HG03558 (cell line): ENCODE measurements at regions not wholly inside any gene's neighbourhood (a gene's known extent, or its start where the extent isn't known, plus 50 kb on each side); places are given as distances from the start of the nearest gene placed in this dataset.
"Not testable (repeated sequence)": the region's sequence is repeated elsewhere in the genome, so short reads cannot be mapped to it uniquely, and the experiment has no call there.

Experiments used
- ATAC-seq: cut with Tn5 transposase; IDR thresholded peaks from one replicate; pipeline ENCODE4 v1.9.1; 2021; ENCODE audit warnings: moderate number of reproducible peaks; ENCODE audit not compliant: unreplicated experiment; ENCODE audit errors: extremely low read depth

DNA sequence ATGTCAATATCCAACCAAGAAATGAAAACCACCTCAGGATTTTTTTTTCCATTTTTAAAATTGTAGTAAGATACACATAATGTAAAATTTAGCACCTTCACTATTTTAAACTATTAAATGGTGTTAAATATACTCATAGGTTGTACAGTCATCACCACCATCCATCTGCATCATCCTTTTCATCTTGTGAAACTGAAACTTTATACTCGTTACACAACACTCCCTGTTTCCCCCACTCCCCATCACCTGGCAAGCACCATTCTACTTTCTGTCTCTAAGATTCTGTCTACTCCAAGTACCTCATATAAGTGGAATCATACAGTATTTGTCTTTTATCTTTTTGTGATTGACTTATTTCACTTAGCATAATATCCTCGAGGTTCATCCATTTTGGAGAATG, 335.2 kb upstream of the NPSR1 start:
- no peak for ATAC-seq

DNA sequence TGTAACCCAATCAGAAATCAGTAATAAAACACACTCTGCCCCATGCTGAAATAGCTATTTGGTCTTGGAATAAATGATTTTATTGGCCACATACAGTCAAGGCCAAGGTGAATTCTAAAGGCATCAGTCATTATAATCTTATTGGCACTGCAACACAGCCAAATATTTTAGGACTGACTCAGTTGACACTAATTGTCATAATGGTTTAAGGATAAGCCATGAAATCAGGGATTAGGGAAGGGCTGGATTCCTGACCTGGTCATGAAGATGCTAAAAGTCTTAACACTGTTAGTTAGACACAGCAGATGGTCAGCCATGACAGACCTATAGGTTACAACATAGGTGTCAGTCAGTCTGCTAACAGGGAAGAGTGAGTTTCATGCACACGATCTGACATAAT, 330.3 kb upstream of the NPSR1 start:
- ATAC-seq: no peak

DNA sequence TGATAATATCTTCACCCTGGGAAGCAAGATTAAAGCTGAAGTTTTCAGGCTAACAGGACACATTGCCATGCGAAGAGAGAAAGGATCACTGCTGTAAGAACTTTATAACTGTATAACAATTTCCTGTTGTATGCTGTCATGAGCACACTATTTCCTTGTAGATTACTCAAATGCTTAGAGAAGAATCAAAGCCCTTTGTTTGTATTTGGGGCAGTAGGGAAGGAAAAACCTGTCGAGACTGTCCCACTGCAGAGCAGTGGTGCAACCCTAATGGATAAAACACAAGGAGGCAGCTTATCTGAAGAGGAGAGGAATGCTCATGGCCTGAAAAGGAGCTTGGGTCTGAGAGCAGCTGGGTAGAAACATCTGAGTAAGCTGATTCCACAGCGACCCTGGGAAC, 327.7 kb upstream of the NPSR1 start:
- ATAC-seq: no peak

DNA sequence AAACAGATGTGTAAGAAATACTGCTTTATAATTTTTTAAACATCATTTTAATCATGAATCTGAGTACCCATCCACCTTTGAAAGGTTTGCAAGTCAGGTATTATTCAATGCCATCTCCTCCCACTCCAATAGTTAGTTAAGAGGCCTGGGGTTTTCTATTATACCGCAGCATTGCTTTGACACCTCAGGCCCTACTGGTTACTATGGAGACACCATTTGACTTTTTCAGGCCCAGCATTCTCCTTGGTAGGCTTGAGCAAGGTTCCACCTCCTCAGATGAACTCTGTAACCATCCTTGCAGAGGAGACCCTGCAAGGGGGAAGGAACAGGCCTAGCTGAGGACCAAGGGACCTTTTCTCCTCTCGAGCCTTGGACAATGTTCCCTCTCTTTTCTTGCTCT, 326.9 kb upstream of the NPSR1 start:
- no peak for ATAC-seq

DNA sequence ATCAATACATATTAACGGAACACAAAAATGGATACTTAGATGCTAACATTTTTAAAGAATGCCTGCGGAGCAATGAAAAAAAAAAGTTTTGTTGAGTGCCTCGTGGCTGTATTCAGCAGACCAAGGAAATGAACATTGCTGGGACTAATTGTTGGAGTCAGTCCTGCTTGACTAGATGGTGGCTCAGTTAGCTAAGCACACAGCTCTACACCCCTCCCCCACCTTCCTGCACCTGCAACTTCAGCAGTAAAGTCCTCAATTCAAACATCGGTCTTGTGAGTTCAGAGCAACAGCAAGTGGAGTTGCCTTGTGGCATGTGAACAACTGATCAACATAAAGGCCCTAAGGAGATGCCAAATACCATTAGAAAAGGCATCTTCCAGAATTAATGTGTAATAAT, 326.0 kb upstream of the NPSR1 start:
- no peak for ATAC-seq

DNA sequence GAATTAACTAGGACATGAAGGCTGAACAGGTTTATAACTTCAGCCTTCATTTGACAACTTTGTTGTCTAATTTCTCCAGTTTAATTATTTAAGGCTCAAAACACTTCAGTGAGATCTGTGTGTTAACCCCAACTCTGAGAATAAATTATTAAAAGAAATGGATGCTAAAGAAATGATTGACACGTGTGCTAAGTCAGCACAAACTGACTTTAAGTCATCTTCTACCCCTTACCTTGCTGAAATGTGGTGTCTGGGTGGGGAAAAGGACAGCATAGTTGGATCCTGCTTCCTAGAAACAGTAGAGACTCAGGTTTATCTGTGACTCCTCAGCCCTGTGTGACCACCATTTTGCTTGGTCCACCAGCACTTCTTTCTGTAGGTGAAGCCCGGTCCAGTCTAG, 324.8 kb upstream of the NPSR1 start:
- ATAC-seq: no peak

DNA sequence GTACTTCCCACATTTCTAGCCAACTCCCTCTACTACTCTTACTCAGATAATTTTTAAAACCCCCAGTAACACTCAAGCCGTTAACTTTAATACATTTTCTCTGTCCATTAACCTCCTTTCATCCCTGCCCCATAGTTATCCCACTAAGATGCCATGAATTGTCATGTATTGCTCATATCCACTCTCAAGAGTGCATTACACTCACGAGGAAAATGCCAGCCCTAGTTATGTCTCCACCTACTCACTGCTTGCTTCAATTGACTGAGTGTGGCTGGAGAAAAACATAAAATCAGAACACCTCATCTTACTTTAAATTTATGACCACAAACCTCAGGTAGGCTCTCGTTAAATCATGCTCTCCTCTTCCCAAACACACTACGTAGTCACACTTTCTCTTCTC, 324.1 kb upstream of the NPSR1 start:
- no peak for ATAC-seq

DNA sequence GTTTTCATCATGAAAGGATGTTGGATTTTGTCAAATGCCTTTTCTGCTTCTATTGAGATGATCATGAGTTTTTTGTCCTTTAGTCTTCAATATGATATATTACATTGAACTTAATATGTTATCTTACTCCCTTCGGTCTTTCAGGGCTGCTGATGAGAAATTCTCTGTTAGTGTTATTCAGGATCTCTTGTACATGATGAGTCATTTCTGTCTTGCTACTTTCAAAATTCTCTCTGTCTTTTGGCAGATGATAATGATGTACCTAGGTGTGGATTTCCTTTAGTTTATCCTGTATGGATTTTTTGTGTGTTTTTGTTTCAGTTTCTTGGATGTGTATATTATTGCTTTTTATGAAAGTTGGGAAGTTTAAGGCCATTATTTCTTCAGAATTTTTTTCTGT, 320.9 kb upstream of the NPSR1 start:
- ATAC-seq: no peak

DNA sequence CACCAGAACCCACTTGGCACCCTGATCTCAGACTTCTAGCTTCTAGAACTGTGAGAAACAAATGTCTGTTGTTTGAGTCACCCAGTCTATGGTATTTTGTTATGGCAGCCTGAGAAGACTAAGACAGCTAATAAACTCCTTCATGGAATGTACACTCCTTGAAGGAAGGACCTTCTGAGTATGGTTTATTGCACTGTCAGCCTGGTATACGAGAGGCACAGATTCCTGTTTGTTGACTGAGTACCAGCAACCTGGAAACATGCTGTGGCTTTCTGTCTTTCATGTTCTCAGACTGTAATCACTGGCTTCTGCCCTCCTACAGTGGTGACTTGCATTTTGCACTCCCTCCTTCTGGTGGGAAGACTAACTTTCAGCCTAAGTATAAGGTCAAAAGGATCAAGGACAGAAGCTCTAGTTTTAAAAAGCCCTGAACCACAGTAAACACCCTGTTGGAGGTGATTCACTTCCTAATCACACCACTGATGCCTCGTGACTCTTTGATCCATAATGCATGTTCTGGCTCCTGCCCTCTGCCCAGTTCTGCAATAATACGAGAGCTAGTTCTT, 319.0 kb upstream of the NPSR1 start:
- no peak for ATAC-seq

DNA sequence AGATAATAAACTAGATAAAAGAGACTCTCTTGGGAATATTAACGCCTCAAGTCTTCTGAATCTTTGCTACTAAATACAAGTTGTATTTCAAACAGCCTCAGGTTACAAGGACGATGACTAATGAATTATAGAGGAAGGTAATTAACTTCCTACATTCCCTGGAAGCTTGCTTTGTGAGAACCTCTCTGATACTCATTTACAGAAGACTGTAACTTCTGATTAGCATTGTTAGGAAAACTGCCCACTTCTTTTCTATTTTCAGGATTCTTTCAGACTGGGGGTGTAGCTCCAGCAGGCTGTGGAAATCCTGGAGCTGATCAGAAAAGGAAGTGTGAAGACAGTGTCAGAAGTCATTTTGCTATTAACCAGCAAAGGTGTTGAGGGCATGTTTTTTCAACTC, 316.7 kb upstream of the NPSR1 start:
- ATAC-seq: no peak

DNA sequence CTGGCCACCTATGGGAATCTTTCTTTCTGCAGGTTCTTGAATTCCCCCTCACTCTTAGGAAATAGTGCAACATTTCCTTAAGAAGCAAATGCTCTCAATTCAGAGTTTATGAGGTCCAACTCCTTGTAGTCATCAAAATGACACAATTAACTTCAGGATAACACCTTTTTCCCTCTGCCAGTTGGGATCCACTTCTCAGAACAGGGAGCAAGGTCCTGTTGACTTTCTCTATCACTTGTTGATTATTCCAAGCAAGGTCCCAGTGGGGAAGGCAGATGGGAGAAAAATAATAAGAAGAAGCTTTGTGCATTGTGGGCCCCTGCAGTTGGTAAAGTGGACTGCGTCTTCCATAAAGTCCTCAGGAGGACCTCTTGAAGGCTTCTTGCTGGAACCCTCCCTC, 315.6 kb upstream of the NPSR1 start:
- no peak for ATAC-seq

DNA sequence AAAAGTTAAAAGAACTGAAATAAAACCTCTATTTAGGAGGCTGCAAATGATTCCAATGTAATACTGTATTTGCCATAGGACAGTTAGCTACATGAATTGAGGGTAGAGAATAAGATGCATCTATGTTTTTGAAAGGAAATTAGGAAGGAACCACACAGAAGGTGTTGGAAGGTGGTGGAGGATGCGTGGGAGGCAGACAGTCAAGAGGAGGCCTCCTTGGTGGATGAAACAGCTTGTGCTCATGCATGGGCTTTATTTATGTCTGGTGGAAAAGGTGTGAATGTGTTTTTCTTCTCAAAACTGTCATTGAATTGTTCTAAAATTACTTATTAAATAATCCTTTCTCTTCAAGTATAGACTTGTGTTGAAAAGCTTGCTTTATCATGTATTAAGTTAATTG, 314.4 kb upstream of the NPSR1 start:
- ATAC-seq: no peak

DNA sequence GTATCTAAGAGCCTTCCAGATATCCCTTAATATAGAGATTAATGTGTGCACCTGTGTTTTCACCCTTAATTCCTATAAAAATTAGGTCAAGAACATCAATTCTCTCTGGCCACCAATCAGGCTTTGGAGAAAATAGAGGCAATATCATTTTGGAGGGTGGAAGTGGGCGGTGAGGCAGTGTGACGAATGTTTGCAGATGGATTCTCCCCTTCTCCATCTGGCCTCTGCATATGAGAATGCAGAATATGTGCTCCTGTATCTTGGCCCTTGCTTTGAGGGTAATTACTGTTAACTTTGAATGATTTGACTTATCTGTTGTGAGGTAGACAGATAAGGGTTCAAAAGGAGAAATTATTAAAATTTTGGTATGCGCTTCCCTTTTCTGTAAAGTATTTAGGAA, 304.0 kb upstream of the NPSR1 start:
- ATAC-seq: no peak

DNA sequence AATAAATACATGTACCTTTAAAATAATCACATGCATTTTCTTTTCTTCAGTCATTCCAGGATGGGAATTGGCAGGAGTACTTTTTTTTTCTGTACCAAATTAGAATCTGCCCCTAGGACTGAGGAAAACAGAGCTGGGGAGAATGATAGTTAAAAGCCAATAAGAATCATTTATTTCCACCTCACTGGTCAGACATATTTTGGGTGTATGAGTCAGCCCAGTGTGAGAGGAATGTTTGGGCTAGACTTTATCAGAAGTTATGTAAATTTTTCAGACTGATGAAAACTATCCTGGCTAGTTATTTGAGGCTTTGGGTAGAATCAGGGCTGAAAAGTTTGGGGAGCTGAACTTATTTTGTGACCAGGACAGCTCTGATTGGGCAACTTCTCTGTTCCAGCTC, 303.1 kb upstream of the NPSR1 start:
- ATAC-seq: no peak

DNA sequence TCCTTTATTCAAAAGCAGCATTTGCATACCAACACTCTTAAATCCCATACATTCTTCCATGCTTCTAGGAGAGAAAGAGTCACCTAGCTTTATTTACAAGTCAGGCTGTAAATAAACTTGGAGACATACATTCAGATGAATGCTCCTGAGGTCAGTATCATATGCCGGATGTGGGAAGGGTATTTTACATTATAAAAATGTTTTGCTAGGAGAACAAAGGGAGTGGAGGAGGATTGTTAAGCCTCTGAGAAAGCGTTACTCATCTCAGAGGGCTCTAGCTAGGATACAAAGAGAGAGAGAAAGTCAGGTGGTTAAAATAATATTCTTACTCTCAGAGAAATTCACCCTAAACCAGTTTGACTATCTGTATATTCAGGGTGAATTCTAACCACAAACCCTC, 300.9 kb upstream of the NPSR1 start:
- no peak for ATAC-seq

DNA sequence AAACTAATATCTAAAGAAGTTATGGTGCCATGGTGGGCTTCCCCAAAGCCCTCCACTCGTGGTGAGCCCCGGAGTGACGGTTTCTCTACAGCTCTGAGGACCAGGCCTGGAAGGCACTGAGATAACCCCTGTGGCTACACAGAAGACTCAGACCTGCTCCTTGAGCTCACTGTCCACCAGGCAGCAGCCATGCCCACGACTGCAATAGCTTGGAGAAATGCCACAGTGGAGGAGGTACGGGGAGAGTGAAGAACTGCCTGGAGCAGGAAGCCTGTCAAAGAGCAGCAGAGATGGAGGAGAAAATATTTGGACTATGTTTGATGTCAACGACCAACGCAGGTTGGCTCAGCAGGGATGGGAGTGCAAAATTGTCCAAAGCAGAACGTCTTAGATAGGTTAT, 300.1 kb upstream of the NPSR1 start:
- no peak for ATAC-seq

DNA sequence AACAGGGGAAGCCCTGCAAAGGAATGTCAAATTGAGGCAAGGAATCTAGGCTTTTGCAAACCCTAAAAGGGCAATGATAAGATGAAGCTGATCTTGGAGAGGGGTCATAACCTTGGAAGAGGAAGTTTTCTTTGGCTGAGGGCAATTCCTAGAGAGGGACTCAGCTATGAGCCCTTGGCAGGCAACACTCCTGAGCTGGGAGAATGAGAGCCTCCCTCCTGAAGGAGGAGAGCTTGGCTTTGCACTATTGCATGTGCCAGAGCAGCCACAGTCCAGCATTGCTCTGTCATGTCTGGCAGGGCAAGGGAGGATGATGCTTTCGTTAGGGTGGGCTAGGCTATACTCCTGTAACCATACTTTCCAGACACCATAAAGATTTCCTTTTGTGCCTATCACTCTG, 299.4 kb upstream of the NPSR1 start:
- not testable (repeated sequence) for ATAC-seq

DNA sequence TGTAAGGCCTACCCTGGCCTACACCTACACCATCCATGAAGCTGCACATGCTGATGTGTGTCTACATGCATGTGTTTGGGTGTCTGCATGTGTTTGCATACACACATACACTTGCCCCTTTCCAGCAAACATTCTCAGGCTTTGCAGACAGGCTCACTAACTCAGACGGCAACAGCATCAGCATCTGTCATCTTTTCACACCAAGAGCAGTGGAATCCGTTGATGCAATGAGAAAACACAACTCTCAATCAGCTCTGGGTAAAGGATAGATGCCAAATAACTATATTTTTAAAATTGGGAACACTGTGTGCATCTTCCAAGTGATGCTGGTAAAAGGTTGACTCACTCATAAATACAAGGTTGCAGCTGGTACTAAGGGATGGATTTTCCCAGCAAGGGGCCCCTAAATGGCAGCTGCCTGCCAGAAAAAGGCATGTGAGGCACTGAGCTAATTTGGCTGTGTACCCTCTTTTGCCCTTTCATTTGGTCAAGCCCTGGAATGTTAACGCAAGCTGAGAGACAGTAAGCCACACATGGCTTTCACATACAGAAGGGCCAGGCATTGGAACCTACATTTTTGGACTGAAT, 296.3 kb upstream of the NPSR1 start:
- ATAC-seq: no peak

DNA sequence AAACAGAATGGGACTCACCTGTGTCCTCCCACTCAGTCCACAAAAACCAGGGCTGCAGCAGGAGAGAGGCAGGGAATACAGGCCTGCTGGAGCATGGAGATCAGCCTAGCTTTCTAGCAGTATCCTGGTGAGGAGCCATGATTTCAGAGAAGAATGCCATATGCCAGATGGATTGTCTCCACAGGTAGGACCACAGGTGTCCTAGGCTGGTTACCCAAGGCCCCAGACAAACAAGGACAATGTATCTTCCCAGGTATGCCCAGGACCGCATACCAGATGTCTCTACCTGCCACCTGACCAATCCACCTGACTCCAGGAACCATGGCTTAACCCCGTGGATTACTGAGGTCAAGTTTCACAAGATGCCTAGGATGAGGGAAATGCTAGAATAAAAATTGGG, 295.4 kb upstream of the NPSR1 start:
- ATAC-seq: no peak

DNA sequence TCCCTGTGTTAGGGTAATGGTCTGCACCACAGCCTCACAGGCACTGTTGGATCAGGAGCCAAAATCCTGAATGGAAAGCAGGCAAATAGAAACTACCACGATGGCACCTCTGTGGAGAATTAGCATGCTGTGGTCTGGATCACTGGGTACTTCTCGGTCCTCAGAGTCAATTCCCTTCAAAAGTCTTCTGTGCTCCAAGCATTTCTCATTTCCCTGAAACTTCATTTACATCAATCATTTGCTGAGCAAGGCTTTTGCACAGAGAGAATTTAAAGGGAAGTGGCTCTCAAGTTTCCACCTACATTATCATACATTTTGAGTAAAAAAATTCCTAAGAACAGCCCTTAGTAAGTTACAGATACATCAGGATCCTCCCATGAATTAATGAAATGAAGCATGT, 293.9 kb upstream of the NPSR1 start:
- no peak for ATAC-seq

DNA sequence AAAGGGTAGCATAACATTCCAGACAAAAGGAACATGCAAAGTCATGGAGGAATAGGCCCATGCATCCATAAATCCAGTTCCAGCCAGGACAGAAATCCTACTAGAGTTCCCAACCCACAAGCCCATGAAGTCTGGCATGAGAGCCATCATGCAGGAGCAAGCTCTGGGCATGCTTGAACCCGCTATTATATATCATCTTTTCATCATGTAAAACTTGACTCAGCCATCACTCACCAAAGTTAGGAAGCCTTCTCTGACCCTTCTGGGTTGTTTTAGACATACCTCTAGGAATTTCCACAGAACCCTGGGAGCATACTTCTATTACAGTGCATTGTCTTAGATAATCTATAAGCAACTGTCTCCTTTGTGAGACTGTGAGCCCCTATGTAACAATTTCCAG, 293.0 kb upstream of the NPSR1 start:
- no peak for ATAC-seq

DNA sequence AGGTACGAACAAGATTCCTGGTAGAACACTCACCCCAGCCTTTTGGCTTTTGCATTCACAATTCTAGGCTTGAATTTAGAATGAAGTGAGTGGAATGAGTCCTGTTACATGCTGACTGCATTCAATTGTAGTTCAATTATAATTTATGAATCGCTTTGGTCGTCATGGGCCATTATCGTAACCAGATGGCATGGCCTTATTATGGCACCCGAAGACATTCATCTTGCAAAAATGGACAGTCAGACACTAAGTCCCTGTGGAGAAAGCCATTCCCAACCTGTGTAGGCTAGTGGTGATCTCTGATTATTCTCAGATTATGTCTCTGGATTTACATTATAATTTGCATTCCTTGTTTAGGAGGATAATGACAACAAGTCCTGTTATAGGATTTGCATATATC, 292.4 kb upstream of the NPSR1 start:
- ATAC-seq: no peak

DNA sequence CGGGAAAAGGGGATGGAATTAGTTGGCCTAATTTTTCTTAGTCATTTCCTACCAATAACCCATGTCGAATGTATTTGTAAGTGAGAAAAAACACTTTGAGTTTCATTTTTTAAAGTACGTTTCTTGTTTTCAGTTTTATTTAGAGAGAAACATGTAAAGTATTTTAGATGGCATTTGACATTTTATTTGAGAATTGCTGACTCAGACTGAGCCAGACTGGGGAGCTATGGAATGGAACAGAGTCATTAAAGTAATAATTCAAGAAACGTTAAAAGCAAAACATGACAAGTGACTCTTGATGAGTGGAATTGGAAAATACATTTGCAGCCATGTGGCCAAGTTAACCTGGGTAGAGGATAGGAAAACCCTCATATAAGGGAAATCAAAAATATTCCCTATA, 286.1 kb upstream of the NPSR1 start:
- ATAC-seq: no peak
